GM18868 (cell line): ENCODE measurements at regions not wholly inside any gene's neighbourhood (a gene's known extent, or its start where the extent isn't known, plus 50 kb on each side); places are given as distances from the start of the nearest gene placed in this dataset.

ENCODE experiments used
- ATAC-seq: cut with Tn5 transposase; IDR thresholded peaks from one replicate; pipeline ENCODE4 v1.9.1; 2021; ENCODE audit warnings: mild to moderate bottlenecking, moderate library complexity; ENCODE audit not compliant: unreplicated experiment

DNA sequence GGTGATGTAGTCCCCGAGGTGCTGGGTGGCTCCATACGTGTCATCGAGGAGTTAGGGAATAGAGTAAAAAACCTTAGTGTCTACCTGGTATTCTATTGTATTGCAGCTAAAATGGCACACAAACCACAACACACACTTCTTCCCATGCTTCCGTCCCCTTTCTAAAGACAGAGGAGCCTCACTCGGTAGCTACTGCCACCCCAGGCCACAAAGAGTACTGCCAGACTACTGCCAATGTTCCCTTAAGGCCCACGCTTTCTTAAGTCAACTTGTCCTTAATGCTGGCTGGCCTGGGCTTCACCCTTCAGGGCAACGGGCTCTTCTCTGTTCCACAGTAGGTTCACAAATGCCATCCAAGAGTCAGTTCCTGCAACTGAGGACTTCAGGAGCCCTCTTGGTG is 673.0 kb downstream of the ELAVL2 start:
- peak; percentile 51 for ATAC-seq

GRCh38 chr9:23160491-23160890 is 665.5 kb downstream of the ELAVL2 start:
- ATAC-seq = no peak

GRCh38 chr9:23160952-23161469 is 665.0 kb downstream of the ELAVL2 start:
- no peak for ATAC-seq

- no peak for ATAC-seq
These were observed 663.3 kb downstream of the ELAVL2 start for GRCh38 chr9:23162789-23163188.

GRCh38 chr9:23171479-23171878 is 654.6 kb downstream of the ELAVL2 start:
- ATAC-seq = no peak

DNA sequence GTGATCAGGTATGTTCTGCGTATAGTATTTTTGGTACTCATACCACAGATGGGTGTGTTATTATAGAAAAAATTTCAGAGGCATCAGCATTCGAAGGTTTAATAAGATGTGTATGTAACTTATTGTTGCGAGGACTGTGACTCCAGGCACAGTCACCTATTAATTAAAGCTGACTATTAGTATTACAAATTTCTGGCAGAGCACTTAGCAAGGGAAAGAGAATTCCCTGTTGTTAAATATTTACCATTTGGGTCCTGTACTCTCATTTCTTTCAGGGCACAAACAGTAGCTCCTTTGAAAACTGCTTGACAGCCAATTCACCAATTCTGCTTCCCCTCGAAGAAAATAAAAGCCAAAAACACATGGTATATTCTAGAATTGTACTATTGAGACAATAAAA is 653.8 kb downstream of the ELAVL2 start:
- no peak for ATAC-seq

DNA sequence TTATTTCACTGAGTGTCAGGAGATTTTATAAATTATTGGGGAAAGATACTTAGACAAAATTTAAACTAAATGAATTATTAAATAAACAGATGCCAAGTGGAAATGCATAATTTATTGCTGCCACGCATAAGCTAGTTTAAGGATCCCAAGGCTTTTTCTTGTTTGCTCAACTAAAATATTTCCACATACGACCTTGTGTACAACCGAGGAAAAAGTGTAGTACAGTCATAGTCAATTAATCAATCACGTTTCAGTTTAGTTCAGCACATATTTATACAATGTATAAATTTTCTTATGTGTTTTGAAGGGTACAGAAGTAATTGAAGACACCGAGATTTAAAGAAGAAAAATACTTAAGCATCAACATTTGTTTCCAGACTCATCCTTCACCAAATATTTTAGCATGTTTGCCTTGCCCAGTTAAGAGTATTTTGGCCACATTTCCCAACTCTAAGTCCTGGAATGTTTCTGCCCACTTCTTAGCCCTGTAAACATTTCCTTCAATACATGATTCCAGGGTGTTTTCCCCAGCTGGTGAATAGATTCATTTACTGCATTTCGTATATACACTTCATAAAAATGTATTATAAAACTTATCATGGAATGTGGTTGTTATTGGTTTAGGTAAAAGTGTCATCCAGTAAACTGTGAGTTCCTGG is 652.9 kb downstream of the ELAVL2 start:
- no peak for ATAC-seq

GRCh38 chr9:23194281-23194680 is 631.8 kb downstream of the ELAVL2 start:
- ATAC-seq = no peak

GRCh38 chr9:23215688-23216087 is 610.4 kb downstream of the ELAVL2 start:
- no peak for ATAC-seq

- ATAC-seq = no peak
These were observed 606.6 kb downstream of the ELAVL2 start for GRCh38 chr9:23219471-23219870.

GRCh38 chr9:23220171-23220570 is 605.9 kb downstream of the ELAVL2 start:
- no peak for ATAC-seq

DNA sequence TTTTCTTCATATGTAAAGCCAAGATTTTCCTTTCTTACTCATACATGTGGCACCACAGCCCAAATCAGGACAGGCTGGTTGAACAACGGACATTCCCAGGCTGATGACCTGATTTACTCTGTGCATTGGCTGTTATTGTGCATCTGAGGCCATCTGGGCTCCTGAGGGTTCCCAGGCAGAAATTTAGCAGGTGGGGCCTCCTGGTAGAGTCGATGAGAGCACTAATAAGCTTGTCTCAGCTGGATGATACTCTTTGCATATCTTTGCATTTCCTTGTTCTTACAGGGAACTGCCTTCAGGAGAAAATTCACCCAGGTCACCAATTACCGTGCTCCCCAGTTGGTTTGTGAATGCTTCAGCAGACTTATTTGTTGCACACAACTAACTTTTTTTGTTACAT is 605.1 kb downstream of the ELAVL2 start:
- ATAC-seq = no peak

- no peak for ATAC-seq
These were observed 596.1 kb downstream of the ELAVL2 start for GRCh38 chr9:23229890-23230317.

DNA sequence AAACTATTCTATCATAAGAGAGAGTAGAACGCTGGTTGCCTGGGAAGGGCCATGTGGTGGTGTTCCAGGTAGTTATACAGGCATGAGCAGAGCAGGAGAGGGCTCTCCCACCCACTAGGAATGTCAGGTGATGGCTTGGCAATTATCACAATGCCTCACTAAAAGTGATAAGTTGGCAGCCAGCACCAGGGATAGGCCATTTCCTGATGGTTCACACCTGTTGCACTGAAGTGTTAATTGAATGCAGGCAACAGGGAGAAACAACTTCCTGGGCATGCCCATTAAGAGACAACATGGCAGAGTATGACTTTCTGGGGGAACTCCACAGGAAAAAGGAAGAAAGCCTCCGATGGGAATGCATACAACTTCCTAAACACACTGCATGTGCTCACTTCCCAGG is 593.2 kb downstream of the ELAVL2 start:
- no peak for ATAC-seq

DNA sequence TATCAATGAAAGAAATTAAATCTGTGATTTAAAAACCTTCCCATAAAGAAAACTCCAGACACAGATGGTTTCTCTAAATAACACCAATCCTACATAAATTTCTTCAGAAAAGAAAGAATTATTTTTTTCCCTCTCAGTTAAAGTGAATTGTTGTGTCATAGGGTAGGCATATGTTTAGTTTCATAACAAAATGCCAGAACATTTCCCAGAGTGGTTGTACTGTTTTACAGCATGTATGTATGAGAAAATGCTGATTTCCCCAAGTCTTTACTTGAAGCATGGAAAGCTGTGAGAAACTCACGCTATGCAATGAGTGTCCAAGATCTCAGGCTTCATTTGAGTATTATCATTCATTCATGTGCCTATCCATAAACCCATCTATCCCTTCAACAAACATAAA is 582.5 kb downstream of the ELAVL2 start:
- ATAC-seq = no peak

- ATAC-seq = no peak
These were observed 581.0 kb downstream of the ELAVL2 start for GRCh38 chr9:23245067-23245466.

GRCh38 chr9:23254404-23255184 is 571.4 kb downstream of the ELAVL2 start:
- ATAC-seq = no peak

DNA sequence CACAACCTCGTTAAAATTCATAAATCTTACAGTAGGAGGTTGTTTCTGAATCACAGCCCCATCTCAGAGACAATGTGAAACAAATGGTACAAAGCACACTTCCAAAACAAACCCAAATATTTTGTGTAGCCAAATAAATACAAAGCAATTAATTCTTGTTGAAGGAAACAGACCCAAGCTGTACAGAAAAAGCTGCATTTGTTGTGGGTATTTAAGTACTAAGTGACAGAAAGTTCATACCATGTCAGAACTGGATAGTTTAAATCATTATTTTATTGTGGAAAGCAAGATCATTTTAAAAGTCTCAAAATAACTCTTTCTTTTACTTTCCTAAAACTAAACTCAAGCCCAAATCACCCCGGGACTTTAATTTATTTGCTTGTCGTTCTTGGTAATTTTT is 570.7 kb downstream of the ELAVL2 start:
- no peak for ATAC-seq

DNA sequence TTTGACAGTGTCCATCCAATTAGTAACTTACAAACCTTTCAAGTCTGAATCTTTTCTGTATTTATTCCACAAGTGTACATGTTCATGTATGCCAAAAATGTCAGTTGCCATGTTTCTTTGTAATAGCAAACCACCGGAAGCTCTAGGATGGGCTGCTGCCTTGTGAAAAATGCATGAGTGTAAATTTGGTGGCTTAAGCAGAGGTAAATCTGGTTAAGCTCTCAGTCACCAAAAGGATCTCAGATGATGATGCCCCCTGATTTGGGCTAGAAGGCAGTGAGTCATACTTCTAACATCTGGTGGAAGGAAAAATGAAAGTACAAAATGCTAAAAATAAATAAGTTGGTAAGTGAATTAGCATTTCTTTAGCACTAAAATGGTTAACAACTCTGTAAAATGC is 567.5 kb downstream of the ELAVL2 start:
- no peak for ATAC-seq

DNA sequence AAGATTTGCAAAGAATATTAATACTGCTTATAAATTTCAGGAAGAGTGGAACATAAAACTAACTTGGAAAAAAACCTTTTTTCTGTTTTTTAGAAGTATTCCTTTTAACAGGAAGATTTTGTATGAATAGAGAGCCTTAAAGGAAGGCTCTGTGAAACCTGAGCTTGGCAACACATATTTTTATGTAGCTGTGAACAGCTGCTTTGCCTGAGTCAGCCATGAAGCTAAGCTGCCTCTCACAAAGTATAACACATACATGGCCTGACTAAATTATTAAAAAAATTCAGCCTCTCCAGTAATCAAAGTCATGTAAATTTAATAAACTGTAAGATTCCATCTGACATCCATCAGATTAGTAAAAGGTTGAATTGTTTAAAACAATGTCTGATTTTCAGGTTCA is 547.5 kb downstream of the ELAVL2 start:
- no peak for ATAC-seq

DNA sequence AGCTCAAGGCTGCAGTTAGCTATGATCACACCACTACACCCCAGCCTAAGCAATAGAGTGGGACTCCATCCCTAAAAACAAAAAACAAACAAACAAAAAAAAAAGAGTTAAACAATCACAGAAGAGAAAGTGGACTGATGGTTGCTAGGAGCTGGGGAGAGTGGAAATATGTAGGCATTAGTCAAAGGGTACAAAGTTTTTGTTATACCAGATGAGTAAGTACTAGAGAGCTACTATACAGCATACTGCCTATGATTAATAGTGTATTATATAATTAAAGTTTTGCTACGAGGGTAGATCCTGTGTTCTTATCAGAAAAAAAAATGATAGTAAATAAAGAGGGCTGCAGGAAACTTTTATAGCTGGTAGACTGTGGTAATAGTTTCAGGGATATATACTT is 538.6 kb downstream of the ELAVL2 start:
- no peak for ATAC-seq

GRCh38 chr9:23288545-23288944 is 537.5 kb downstream of the ELAVL2 start:
- ATAC-seq = no peak
